HG03175 (cell line): ENCODE measurements at regions not wholly inside any gene's neighbourhood (a gene's known extent, or its start where the extent isn't known, plus 50 kb on each side); places are given as distances from the start of the nearest gene placed in this dataset.
A peak's percentile ranks its signal among the peaks of the same experiment; 100 is the strongest.

Source experiments
- ATAC-seq: cut with Tn5 transposase; IDR thresholded peaks from one replicate; pipeline ENCODE4 v1.9.1; 2021; ENCODE audit warnings: mild to moderate bottlenecking, moderate library complexity; ENCODE audit not compliant: unreplicated experiment

- no peak for ATAC-seq
Observed at GRCh38 chr2:48098539-48098938, 192.2 kb upstream of the FBXO11 start.

GRCh38 chr2:48104418-48104817 is 198.1 kb upstream of the FBXO11 start:
- ATAC-seq, result no peak

- ATAC-seq, result no peak
Observed at GRCh38 chr2:48105848-48106247, 199.6 kb upstream of the FBXO11 start.

- no peak for ATAC-seq
Observed at GRCh38 chr2:48107326-48107925, 201.1 kb upstream of the FBXO11 start.

- no peak for ATAC-seq
Observed at GRCh38 chr2:48108455-48108854, 202.2 kb upstream of the FBXO11 start.

- ATAC-seq, result no peak
Observed at GRCh38 chr2:48109491-48110204, 203.3 kb upstream of the FBXO11 start.

GRCh38 chr2:48110492-48110891 is 204.0 kb upstream of the FOXN2 start:
- ATAC-seq, result no peak

- ATAC-seq, result no peak
Observed at GRCh38 chr2:48112911-48113680, 201.4 kb upstream of the FOXN2 start.

- no peak for ATAC-seq
Observed at GRCh38 chr2:48113767-48114166, 200.7 kb upstream of the FOXN2 start.

- ATAC-seq, result peak; percentile 64
Observed at GRCh38 chr2:48114256-48114655, 200.2 kb upstream of the FOXN2 start.

- ATAC-seq, result no peak
Observed at GRCh38 chr2:48116497-48116896, 198.0 kb upstream of the FOXN2 start.

- no peak for ATAC-seq
Observed at GRCh38 chr2:48118895-48119294, 195.6 kb upstream of the FOXN2 start.

- no peak for ATAC-seq
Observed at GRCh38 chr2:48120112-48120511, 194.4 kb upstream of the FOXN2 start.

- ATAC-seq, result no peak
Observed at GRCh38 chr2:48120759-48121242, 193.7 kb upstream of the FOXN2 start.

GRCh38 chr2:48122166-48122565 is 192.3 kb upstream of the FOXN2 start:
- ATAC-seq, result no peak

- ATAC-seq, result no peak
Observed at GRCh38 chr2:48124592-48124991, 189.9 kb upstream of the FOXN2 start.

- ATAC-seq, result no peak
Observed at GRCh38 chr2:48126162-48126561, 188.3 kb upstream of the FOXN2 start.

- no peak for ATAC-seq
Observed at GRCh38 chr2:48127612-48128191, 186.8 kb upstream of the FOXN2 start.

- ATAC-seq, result no peak
Observed at GRCh38 chr2:48129293-48129950, 185.1 kb upstream of the FOXN2 start.

- no peak for ATAC-seq
Observed at GRCh38 chr2:48131539-48132270, 182.8 kb upstream of the FOXN2 start.
